Progenitor cell of endocrine pancreas (in vitro differentiated cells): ENCODE measurements at regions not wholly inside any gene's neighbourhood (a gene's known extent, or its start where the extent isn't known, plus 50 kb on each side); places are given as distances from the start of the nearest gene placed in this dataset.
"Not testable (repeated sequence)": the region's sequence is repeated elsewhere in the genome, so short reads cannot be mapped to it uniquely, and the experiment has no call there.

ENCODE experiments used
- DNase-seq: peaks from one replicate; pipeline ENCODE4 v3.0.0; 2021; ENCODE audit warnings: low spot score; ENCODE audit not compliant: unreplicated experiment
- H3K27ac Mint-ChIP-seq: 2 replicates; pipeline ENCODE4 v1.8.0; 2021; ENCODE audit warnings: mild to moderate bottlenecking, moderate library complexity, mixed read lengths
- H3K27me3 Mint-ChIP-seq: 2 replicates; pipeline ENCODE4 v1.8.0; 2021; ENCODE audit warnings: mixed read lengths
- H3K36me3 Mint-ChIP-seq: 2 replicates; pipeline ENCODE4 v1.8.0; 2022; ENCODE audit warnings: mixed read lengths; ENCODE audit not compliant: insufficient read depth
- H3K4me1 Mint-ChIP-seq: 2 replicates; pipeline ENCODE4 v1.8.0; 2021; ENCODE audit warnings: low read depth, mixed read lengths
- H3K4me3 Mint-ChIP-seq: 2 replicates; pipeline ENCODE4 v1.8.0; 2021; ENCODE audit warnings: low read depth, mild to moderate bottlenecking, moderate library complexity, mixed read lengths
- H3K9me3 Mint-ChIP-seq: 2 replicates; pipeline ENCODE4 v1.8.0; 2021; ENCODE audit warnings: low read depth, mixed read lengths
- CTCF ChIP-seq: fragments of 200-600 bp; sonication (generic); IDR thresholded peaks from one replicate; pipeline ENCODE4 v1.5.0; 2021; ENCODE audit warnings: antibody characterized with exemption, mild to moderate bottlenecking; ENCODE audit not compliant: unreplicated experiment

DNA sequence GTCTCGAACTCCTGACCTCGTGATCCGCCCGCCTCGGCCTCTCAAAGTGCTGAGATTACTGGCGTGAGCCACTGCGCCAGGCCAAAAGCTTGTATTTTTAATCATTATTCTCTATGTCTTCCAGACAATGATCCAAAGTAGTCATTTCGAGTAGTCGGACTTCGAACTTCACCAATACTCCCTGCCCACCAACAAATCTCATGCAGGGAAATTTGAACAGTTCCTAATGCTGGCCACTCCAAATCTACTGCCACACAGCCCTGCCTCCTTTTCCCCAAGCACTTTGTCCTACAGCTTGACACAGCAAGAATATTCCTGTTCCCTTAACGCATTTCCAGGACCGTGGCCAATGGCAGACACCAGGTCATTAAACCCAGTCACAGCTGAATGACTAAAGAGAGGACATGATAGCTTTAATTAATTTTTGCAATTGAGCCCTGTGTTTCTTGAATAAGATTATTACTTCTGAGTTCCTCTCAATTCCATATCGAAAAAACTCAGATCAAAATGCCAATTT lies 142.3 kb upstream of the NRP1 start:
- H3K27ac Mint-ChIP-seq = no peak overlapping the region
- H3K36me3 Mint-ChIP-seq = no peaks in the 10 kb centered on the region
- peaks cover 7% of the 10 kb centered on the region for H3K9me3 Mint-ChIP-seq
- H3K4me1 Mint-ChIP-seq = peaks cover 14% of the 10 kb centered on the region
- no peak overlapping the region for H3K4me3 Mint-ChIP-seq
- no peak for DNase-seq
- no peak for TF ChIP-seq CTCF
- H3K27me3 Mint-ChIP-seq = no peaks in the 10 kb centered on the region

DNA sequence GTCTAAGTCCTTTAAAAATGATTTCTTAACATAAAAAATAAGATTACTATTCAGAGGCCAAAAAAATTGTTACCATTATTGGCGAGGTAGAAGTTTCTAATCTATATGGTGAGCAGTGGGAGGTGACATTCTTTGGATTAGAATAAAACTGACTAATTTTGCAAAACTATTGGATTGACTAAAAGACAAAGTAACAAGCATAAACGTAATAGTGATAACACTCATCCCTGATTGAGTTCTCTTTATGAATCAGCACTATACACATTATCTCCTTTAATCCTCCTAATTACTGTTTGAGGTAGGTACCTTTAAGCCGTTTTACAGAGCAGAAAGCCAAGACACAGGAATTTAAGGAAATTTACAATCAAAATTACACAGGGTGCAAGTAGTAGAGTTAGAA lies 139.2 kb upstream of the NRP1 start:
- H3K36me3 Mint-ChIP-seq = no peaks in the 10 kb centered on the region
- no peak overlapping the region for H3K27ac Mint-ChIP-seq
- H3K4me3 Mint-ChIP-seq = no peak overlapping the region
- H3K27me3 Mint-ChIP-seq = no peaks in the 10 kb centered on the region
- DNase-seq = no peak
- peaks cover 11% of the 10 kb centered on the region for H3K4me1 Mint-ChIP-seq
- TF ChIP-seq CTCF = no peak
- peaks cover 7% of the 10 kb centered on the region for H3K9me3 Mint-ChIP-seq

DNA sequence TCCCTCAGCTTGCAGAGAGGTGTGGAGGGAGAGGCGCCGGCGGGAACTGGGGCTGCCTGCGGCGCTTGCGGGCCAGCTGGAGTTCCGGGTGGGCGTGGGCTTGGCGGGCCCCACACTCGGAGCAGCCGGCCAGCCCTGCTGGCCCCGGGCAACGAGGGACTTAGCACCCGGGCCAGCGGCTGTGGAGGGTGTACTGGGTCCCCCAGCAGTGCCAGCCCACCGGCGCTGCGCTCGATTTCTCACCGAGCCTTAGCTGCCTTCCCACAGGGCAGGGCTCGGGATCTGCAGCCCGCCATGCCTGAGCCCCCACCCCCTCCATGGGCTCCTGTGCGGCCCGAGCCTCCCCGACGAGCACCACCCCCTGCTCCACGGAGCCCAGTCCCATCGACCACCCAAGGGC lies 133.5 kb upstream of the NRP1 start:
- H3K27me3 Mint-ChIP-seq, H3K4me1 Mint-ChIP-seq, H3K9me3 Mint-ChIP-seq: not testable (repeated sequence)

DNA sequence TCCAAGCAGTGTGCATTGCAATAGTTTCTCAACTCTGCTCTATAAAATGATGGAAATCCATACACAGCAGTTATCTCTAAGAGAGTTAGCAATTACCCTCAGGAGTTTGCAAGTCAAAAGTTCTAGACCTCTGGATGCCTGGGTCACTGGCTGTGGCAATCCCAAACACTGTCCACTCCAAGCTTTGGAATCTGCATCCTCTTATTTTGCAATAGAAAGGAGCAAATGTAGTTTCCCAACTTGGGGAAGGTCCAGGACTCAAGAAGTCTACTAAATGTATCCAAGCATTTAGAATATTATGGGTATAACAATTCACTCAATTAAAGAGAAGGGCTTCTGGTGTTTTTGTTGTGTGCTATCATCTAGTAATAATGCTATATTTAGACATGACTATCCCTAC lies 131.3 kb upstream of the NRP1 start:
- H3K4me1 Mint-ChIP-seq = no peaks in the 10 kb centered on the region
- peaks cover 4% of the 10 kb centered on the region for H3K9me3 Mint-ChIP-seq
- TF ChIP-seq CTCF = no peak
- DNase-seq = no peak
- H3K36me3 Mint-ChIP-seq = no peaks in the 10 kb centered on the region
- H3K4me3 Mint-ChIP-seq = no peak overlapping the region
- no peak overlapping the region for H3K27ac Mint-ChIP-seq
- no peaks in the 10 kb centered on the region for H3K27me3 Mint-ChIP-seq

More for the DNA sequence above, 133.5 kb upstream of the NRP1 start:
- not testable (repeated sequence) for H3K4me3 Mint-ChIP-seq, DNase-seq, H3K36me3 Mint-ChIP-seq, H3K27ac Mint-ChIP-seq

DNA sequence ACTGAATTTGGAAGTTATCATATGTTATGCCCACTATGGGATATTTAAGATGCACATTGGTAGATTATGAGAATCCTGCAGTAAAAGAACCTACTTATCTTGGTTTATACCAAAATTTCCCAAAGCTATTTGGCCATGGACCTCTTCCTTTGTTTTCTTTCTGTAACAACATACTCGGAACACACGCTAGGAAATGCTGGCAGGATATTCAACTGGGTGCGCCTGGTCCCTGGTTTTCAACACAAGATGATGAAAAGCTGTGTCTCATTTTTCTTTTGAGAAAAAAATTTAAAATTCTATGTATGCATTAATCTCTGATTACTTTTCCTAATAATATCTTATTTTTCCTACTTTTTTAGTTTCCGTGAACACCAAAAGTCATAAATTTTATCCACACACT lies 128.5 kb upstream of the NRP1 start:
- H3K36me3 Mint-ChIP-seq = no peaks in the 10 kb centered on the region
- no peak for TF ChIP-seq CTCF
- peaks cover 7% of the 10 kb centered on the region for H3K4me1 Mint-ChIP-seq
- H3K27me3 Mint-ChIP-seq = no peaks in the 10 kb centered on the region
- DNase-seq = no peak
- H3K4me3 Mint-ChIP-seq = no peak overlapping the region
- H3K9me3 Mint-ChIP-seq = no peaks in the 10 kb centered on the region
- no peak overlapping the region for H3K27ac Mint-ChIP-seq

GRCh38 chr10:33461295-33461640 lies 126.8 kb upstream of the NRP1 start:
- DNase-seq = no peak
- no peaks in the 10 kb centered on the region for H3K27me3 Mint-ChIP-seq
- no peak overlapping the region for H3K27ac Mint-ChIP-seq
- H3K9me3 Mint-ChIP-seq = no peaks in the 10 kb centered on the region
- no peak for TF ChIP-seq CTCF
- H3K4me3 Mint-ChIP-seq = no peak overlapping the region
- no peaks in the 10 kb centered on the region for H3K36me3 Mint-ChIP-seq
- H3K4me1 Mint-ChIP-seq = peaks cover 7% of the 10 kb centered on the region
